ENCODE measurements at regions not wholly inside any gene's neighbourhood (a gene's known extent, or its start where the extent isn't known, plus 50 kb on each side); places are given as distances from the start of the nearest gene placed in this dataset.

DNA sequence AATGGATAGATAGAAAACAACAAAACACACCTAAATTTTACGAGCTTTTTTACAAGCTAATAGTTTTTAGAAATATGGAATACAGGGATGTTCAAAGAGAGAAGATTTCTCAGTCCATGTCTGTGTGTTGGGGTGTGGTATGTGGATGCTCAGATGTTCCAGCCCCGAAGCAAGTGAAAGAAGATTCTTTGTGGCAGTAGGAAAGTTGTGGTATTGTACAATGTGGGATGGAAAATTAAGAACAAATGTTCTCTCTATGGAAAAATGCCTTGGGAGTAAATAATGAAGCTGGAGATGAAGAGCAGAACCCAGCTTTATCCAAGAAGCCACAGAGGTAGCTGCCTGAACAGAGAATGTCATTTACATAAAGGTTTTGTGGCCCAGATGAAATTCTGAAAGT is 150.3 kb upstream of the PRKD1 start:
- TF ChIP-seq, protein P1, sequence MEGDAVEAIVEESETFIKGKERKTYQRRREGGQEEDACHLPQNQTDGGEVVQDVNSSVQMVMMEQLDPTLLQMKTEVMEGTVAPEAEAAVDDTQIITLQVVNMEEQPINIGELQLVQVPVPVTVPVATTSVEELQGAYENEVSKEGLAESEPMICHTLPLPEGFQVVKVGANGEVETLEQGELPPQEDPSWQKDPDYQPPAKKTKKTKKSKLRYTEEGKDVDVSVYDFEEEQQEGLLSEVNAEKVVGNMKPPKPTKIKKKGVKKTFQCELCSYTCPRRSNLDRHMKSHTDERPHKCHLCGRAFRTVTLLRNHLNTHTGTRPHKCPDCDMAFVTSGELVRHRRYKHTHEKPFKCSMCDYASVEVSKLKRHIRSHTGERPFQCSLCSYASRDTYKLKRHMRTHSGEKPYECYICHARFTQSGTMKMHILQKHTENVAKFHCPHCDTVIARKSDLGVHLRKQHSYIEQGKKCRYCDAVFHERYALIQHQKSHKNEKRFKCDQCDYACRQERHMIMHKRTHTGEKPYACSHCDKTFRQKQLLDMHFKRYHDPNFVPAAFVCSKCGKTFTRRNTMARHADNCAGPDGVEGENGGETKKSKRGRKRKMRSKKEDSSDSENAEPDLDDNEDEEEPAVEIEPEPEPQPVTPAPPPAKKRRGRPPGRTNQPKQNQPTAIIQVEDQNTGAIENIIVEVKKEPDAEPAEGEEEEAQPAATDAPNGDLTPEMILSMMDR (IDR thresholded peaks at IDR 0.05): no peak
- TF ChIP-seq POLR2A (IDR thresholded peaks at IDR 0.05): no peak

Data from esophagus squamous epithelium (tissue), 4 donors.